MCF 10A (cell line): ENCODE measurements at regions not wholly inside any gene's neighbourhood (a gene's known extent, or its start where the extent isn't known, plus 50 kb on each side); places are given as distances from the start of the nearest gene placed in this dataset.
A peak's percentile ranks its signal among the peaks of the same experiment; 100 is the strongest.

Source experiments
- BruUV-seq: library from RNA; stranded (reverse); fragments of 400-500 nt; replicated peaks from 2 replicates; lab custom pipeline; 2021; lab: Mats Ljungman, UMichigan
- CTCF ChIA-PET: fragments of 300-600 bp; sonication (Branson Sonifier 250); formaldehyde crosslinking; extraction: SDS; loops from one replicate; lab custom pipeline; 2021; ENCODE audit warnings: antibody characterized with exemption, inconsistent platforms; lab: Yijun Ruan, JAX
- POLR2A ChIA-PET: fragments of 300-600, 350-650 bp; sonication (Branson Sonifier 250); formaldehyde crosslinking; extraction: SDS; loops from one replicate; lab custom pipeline; 2020; ENCODE audit warnings: antibody characterized with exemption, inconsistent platforms; lab: Yijun Ruan, JAX
- DNase-seq: peaks from one replicate; pipeline ENCODE4 v3.0.0-alpha.2; 2018; ENCODE audit not compliant: unreplicated experiment
- H3K27ac Mint-ChIP-seq: one replicate; pipeline ENCODE4 v1.8.0; 2022; ENCODE audit warnings: mild to moderate bottlenecking, low read depth, mixed read lengths; ENCODE audit not compliant: unreplicated experiment
- H3K27me3 Mint-ChIP-seq: one replicate; pipeline ENCODE4 v1.8.0; 2022; ENCODE audit warnings: mixed read lengths; ENCODE audit not compliant: insufficient read depth, unreplicated experiment
- H3K36me3 Mint-ChIP-seq: one replicate; pipeline ENCODE4 v1.8.0; 2022; ENCODE audit warnings: mild to moderate bottlenecking, moderate library complexity, mixed read lengths; ENCODE audit not compliant: insufficient read depth, unreplicated experiment
- H3K4me1 Mint-ChIP-seq: one replicate; pipeline ENCODE4 v1.8.0; 2022; ENCODE audit warnings: mixed read lengths; ENCODE audit not compliant: insufficient read depth, unreplicated experiment
- H3K4me3 Mint-ChIP-seq: one replicate; pipeline ENCODE4 v1.8.0; 2022; ENCODE audit warnings: mild to moderate bottlenecking, moderate library complexity, mixed read lengths; ENCODE audit not compliant: unreplicated experiment
- H3K9me3 Mint-ChIP-seq: one replicate; pipeline ENCODE4 v1.8.0; 2022; ENCODE audit warnings: mixed read lengths; ENCODE audit not compliant: unreplicated experiment
- intact Hi-C: fragments of 100-400 bp; cut with micrococcal nuclease; formaldehyde crosslinking; loops from 2 replicates; pipeline ENCODE4 v1.14.1; 2022
- TF ChIP-seq, protein P1 (sequence below): fragments of 200-600 bp; IDR thresholded peaks from one replicate; pipeline ENCODE4 v1.8.0; 2022; ENCODE audit warnings: antibody characterized with exemption, mild to moderate bottlenecking; ENCODE audit not compliant: unreplicated experiment

GRCh38 chr6:85092226-85092625 is 327.8 kb upstream of the TBX18 start:
- BruUV-seq = no TSS peak
- H3K27me3 Mint-ChIP-seq = no peaks in the 10 kb centered on the region
- no peak overlapping the region for H3K27ac Mint-ChIP-seq
- no peak overlapping the region for H3K4me3 Mint-ChIP-seq
- DNase-seq = no peak
- peaks cover 5% of the 10 kb centered on the region for H3K36me3 Mint-ChIP-seq
- intact Hi-C loops = no loop called here
- peaks cover 15% of the 10 kb centered on the region for H3K9me3 Mint-ChIP-seq
- peaks cover 9% of the 10 kb centered on the region for H3K4me1 Mint-ChIP-seq
- CTCF ChIA-PET = no interaction called here
- TF ChIP-seq, protein P1, sequence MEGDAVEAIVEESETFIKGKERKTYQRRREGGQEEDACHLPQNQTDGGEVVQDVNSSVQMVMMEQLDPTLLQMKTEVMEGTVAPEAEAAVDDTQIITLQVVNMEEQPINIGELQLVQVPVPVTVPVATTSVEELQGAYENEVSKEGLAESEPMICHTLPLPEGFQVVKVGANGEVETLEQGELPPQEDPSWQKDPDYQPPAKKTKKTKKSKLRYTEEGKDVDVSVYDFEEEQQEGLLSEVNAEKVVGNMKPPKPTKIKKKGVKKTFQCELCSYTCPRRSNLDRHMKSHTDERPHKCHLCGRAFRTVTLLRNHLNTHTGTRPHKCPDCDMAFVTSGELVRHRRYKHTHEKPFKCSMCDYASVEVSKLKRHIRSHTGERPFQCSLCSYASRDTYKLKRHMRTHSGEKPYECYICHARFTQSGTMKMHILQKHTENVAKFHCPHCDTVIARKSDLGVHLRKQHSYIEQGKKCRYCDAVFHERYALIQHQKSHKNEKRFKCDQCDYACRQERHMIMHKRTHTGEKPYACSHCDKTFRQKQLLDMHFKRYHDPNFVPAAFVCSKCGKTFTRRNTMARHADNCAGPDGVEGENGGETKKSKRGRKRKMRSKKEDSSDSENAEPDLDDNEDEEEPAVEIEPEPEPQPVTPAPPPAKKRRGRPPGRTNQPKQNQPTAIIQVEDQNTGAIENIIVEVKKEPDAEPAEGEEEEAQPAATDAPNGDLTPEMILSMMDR = no peak
- POLR2A ChIA-PET = no interaction called here

DNA sequence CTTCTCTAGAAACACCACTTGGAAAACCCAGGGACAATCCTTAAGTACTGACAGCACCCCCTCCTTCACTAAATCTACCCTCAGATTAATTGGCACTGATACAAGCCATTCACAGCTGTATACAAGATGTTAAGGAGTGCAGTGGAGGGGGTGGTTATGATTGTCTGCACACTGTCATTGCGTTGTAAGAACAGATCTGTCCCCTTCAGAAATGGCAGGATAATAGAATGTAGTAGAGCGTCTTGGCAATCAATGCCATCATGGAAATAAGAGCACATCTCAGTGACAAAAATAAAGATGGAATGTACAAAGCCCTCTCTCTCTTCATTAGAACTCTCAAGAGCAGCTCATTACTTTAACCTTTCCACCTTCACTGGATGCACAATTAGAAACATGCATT is 324.9 kb upstream of the TBX18 start:
- BruUV-seq = no TSS peak
- Mint-ChIP-seq H3K36me3 (no peaks in the 10 kb centered on the region), H3K27ac (no peak overlapping the region), H3K4me3 (no peak overlapping the region), H3K9me3 (peaks cover 7% of the 10 kb centered on the region), H3K4me1 (no peaks in the 10 kb centered on the region), H3K27me3 (no peaks in the 10 kb centered on the region)
- intact Hi-C loops = no loop called here
- TF ChIP-seq, protein P1 = no peak
- no peak for DNase-seq
- ChIA-PET CTCF (no interaction called here), POLR2A (no interaction called here)

- Mint-ChIP-seq H3K4me1 (no peaks in the 10 kb centered on the region), H3K4me3 (no peak overlapping the region), H3K27me3 (no peaks in the 10 kb centered on the region), H3K36me3 (no peaks in the 10 kb centered on the region), H3K9me3 (no peaks in the 10 kb centered on the region), H3K27ac (no peak overlapping the region)
- no TSS peak for BruUV-seq
- TF ChIP-seq, protein P1 = no peak
- POLR2A ChIA-PET = no interaction called here
- no peak for DNase-seq
- intact Hi-C loops = no loop called here
- CTCF ChIA-PET = no interaction called here
These were observed 321.5 kb upstream of the TBX18 start for GRCh38 chr6:85085875-85086274.

GRCh38 chr6:85081102-85081501 is 316.7 kb upstream of the TBX18 start:
- no TSS peak for BruUV-seq
- Mint-ChIP-seq H3K27ac (no peak overlapping the region), H3K27me3 (no peaks in the 10 kb centered on the region), H3K9me3 (no peaks in the 10 kb centered on the region), H3K4me1 (peaks cover 24% of the 10 kb centered on the region), H3K4me3 (no peak overlapping the region), H3K36me3 (no peaks in the 10 kb centered on the region)
- ChIA-PET POLR2A (interaction anchor here (0.6 kb wide), 2 partner anchors 33 to 56 kb away, joined by 3 read pairs; no protein-coding TSS in a partner anchor), CTCF (no interaction called here)
- peak; percentile 34 for DNase-seq
- intact Hi-C loops = no loop called here
- TF ChIP-seq, protein P1 = no peak
